K562 (cell line): ENCODE measurements at regions not wholly inside any gene's neighbourhood (a gene's known extent, or its start where the extent isn't known, plus 50 kb on each side); places are given as distances from the start of the nearest gene placed in this dataset.

Experiments
- HMGN3 ChIP-seq: IDR thresholded peaks from 2 replicates; pipeline ENCODE4 v1.6.1; 2011; ENCODE audit warnings: borderline replicate concordance, low read depth, mild to moderate bottlenecking, mixed read lengths, low read length; ENCODE audit not compliant: insufficient read length; ENCODE audit errors: extremely low read depth
- TF ChIP-seq, protein P1 (sequence below), 2 experiments: fragments of 450-650 bp in 1 of 2; sonication (generic) in 1 of 2; formaldehyde crosslinking in 1 of 2; IDR thresholded peaks; 2 replicates each; pipeline versions ENCODE4 v1.7.1 to v1.9.0; 2016 to 2022; ENCODE audit warnings: inconsistent platforms in 1 of 2, mild to moderate bottlenecking in 1 of 2, missing genetic modification reagents in 1 of 2

DNA sequence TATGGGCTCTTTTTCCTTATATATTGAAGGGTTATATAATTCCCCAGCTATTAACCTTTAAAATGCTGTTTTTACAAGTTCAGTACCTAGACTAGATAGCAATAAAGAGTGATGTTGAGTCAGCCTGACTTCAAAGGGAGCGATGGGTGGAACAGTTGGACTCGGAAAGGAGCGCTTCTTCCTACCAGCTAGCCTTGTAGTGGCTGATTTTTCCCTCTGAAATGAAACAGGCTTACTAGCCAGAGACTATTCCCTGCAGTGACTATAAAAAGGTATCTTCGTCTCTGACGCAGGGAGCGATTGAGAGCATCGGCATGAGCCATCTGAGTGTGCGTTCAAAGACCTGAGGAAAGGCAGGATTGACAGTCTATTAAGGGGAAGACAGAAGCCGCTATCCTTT lies 66.0 kb upstream of the GRAMD1B start (continued):
- TF ChIP-seq, protein P1, sequence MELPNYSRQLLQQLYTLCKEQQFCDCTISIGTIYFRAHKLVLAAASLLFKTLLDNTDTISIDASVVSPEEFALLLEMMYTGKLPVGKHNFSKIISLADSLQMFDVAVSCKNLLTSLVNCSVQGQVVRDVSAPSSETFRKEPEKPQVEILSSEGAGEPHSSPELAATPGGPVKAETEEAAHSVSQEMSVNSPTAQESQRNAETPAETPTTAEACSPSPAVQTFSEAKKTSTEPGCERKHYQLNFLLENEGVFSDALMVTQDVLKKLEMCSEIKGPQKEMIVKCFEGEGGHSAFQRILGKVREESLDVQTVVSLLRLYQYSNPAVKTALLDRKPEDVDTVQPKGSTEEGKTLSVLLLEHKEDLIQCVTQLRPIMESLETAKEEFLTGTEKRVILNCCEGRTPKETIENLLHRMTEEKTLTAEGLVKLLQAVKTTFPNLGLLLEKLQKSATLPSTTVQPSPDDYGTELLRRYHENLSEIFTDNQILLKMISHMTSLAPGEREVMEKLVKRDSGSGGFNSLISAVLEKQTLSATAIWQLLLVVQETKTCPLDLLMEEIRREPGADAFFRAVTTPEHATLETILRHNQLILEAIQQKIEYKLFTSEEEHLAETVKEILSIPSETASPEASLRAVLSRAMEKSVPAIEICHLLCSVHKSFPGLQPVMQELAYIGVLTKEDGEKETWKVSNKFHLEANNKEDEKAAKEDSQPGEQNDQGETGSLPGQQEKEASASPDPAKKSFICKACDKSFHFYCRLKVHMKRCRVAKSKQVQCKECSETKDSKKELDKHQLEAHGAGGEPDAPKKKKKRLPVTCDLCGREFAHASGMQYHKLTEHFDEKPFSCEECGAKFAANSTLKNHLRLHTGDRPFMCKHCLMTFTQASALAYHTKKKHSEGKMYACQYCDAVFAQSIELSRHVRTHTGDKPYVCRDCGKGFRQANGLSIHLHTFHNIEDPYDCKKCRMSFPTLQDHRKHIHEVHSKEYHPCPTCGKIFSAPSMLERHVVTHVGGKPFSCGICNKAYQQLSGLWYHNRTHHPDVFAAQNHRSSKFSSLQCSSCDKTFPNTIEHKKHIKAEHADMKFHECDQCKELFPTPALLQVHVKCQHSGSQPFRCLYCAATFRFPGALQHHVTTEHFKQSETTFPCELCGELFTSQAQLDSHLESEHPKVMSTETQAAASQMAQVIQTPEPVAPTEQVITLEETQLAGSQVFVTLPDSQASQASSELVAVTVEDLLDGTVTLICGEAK (IDR thresholded peaks at IDR 0.05): no peak
- TF ChIP-seq, protein P1 (CRISPR knock-in tag; IDR thresholded peaks at IDR 0.05): no peak
- TF ChIP-seq HMGN3: no peak
